ENCODE measurements at regions not wholly inside any gene's neighbourhood (a gene's known extent, or its start where the extent isn't known, plus 50 kb on each side); places are given as distances from the start of the nearest gene placed in this dataset.

DNA sequence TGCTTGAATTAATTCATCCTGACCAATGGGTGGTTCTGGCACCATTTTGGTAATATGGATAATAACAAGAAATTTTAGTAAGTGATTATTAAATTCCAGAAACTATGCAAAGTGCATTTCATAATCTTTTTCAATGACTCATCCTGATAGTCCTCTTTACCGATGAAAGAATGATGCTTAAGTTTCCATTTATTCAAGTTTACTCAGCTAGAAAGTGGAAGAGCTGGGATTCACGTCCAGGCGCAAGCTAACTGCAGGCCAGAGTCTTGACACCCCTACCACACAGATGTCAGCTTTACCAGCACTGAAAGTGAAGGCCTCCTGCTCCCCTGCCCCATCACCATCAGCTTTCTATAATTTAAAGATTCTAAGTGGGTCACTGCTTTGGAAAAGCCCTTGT, 493.5 kb upstream of the WWC1 start:
- Histone ChIP-seq H3K18ac (ENCODE audit: low read depth in 1 of 2, low read length in 2 of 2) (no peak overlapping the region), H3K4ac (ENCODE audit: low read depth in 1 of 2, low read length in 2 of 2) (no peak overlapping the region), H2BK15ac (ENCODE audit: low read depth, poor library complexity, severe bottlenecking) (no peak overlapping the region), H2AFZ (ENCODE audit: low read depth, low read length) (no peak overlapping the region), H3K4me1 (ENCODE audit: control insufficient read depth, insufficient read depth, low read depth, low read length) (peaks cover 3% of the 10 kb centered on the region), H3K4me3 (ENCODE audit: insufficient read depth in 1 of 2, low read depth in 1 of 2, low read length in 2 of 2) (no peak overlapping the region), H3K9ac (ENCODE audit: low read length) (no peak overlapping the region), H3K79me1 (replicated peaks; ENCODE audit: low read length, poor library complexity, severe bottlenecking) (peaks cover 17% of the 10 kb centered on the region), H4K91ac (ENCODE audit: low read length) (no peak overlapping the region), H2BK12ac (ENCODE audit: low read length in 2 of 2) (no peak overlapping the region), H3K27ac (ENCODE audit: low read length, poor library complexity, severe bottlenecking) (no peak overlapping the region), H3K23ac (ENCODE audit: low read length in 2 of 2) (no peak overlapping the region), H2AK5ac (ENCODE audit: low read length, severe bottlenecking) (no peak overlapping the region), H2BK5ac (ENCODE audit: low read depth, low read length, poor library complexity, severe bottlenecking) (no peak overlapping the region), H3K27me3 (ENCODE audit: control insufficient read depth in 1 of 2, insufficient read depth in 1 of 2, low read length in 2 of 2) (peaks cover 0 to 3% of the 10 kb centered on the region in 2 experiments), H3K9me3 (ENCODE audit: control insufficient read depth, low read length) (no peaks in the 10 kb centered on the region), H2BK120ac (ENCODE audit: low read depth, low read length) (no peak overlapping the region), H3K4me2 (ENCODE audit: low read length, poor library complexity, severe bottlenecking) (no peak overlapping the region), H3K36me3 (ENCODE audit: control insufficient read depth in 1 of 2, insufficient read depth in 2 of 2, low read depth in 1 of 2, low read length in 2 of 2) (peaks cover 0 to 2% of the 10 kb centered on the region in 2 experiments), H4K8ac (ENCODE audit: low read length) (no peak overlapping the region), H3K14ac (ENCODE audit: low read length in 2 of 2) (no peak overlapping the region)
- 81% methylated on average over 3 of the region's 3 CpGs for WGBS
- peak; percentile 14 for DNase-seq

GRCh38 chr5:167798448-167798847, 493.0 kb upstream of the WWC1 start:
- WGBS, result 58% methylated on average over 7 of the region's 7 CpGs
- H3K27ac ChIP-seq (ENCODE audit: low read length, poor library complexity, severe bottlenecking), result no peak overlapping the region
- peak overlapping the region; percentile 76 for H4K8ac ChIP-seq (ENCODE audit: low read length)
- peaks cover 0 to 2% of the 10 kb centered on the region in 2 experiments for H3K36me3 ChIP-seq (ENCODE audit: control insufficient read depth in 1 of 2, insufficient read depth in 2 of 2, low read depth in 1 of 2, low read length in 2 of 2)
- H2BK12ac ChIP-seq (ENCODE audit: low read length in 2 of 2), result no peak overlapping the region
- H3K18ac ChIP-seq (ENCODE audit: low read depth in 1 of 2, low read length in 2 of 2), result peak overlapping the region in 1 of 2 experiments; percentile 5
- H3K14ac ChIP-seq (ENCODE audit: low read length in 2 of 2), result no peak overlapping the region
- H3K4me2 ChIP-seq (ENCODE audit: low read length, poor library complexity, severe bottlenecking), result no peak overlapping the region
- H3K9ac ChIP-seq (ENCODE audit: low read length), result no peak overlapping the region
- peak overlapping the region; percentile 0 for H2AFZ ChIP-seq (ENCODE audit: low read depth, low read length)
- no peaks in the 10 kb centered on the region for H3K9me3 ChIP-seq (ENCODE audit: control insufficient read depth, low read length)
- no peak overlapping the region for H3K23ac ChIP-seq (ENCODE audit: low read length in 2 of 2)
- H3K4me1 ChIP-seq (ENCODE audit: control insufficient read depth, insufficient read depth, low read depth, low read length), result peaks cover 3% of the 10 kb centered on the region
- no peak overlapping the region for H3K4ac ChIP-seq (ENCODE audit: low read depth in 1 of 2, low read length in 2 of 2)
- H2BK15ac ChIP-seq (ENCODE audit: low read depth, poor library complexity, severe bottlenecking), result peak overlapping the region; percentile 15
- peaks cover 18% of the 10 kb centered on the region for H3K79me1 ChIP-seq (replicated peaks; ENCODE audit: low read length, poor library complexity, severe bottlenecking)
- peak overlapping the region; percentile 66 for H4K91ac ChIP-seq (ENCODE audit: low read length)
- peaks cover 0 to 3% of the 10 kb centered on the region in 2 experiments for H3K27me3 ChIP-seq (ENCODE audit: control insufficient read depth in 1 of 2, insufficient read depth in 1 of 2, low read length in 2 of 2)
- H2BK120ac ChIP-seq (ENCODE audit: low read depth, low read length), result no peak overlapping the region
- DNase-seq, result peak; percentile 53
- no peak overlapping the region for H2AK5ac ChIP-seq (ENCODE audit: low read length, severe bottlenecking)
- no peak overlapping the region for H3K4me3 ChIP-seq (ENCODE audit: insufficient read depth in 1 of 2, low read depth in 1 of 2, low read length in 2 of 2)
- H2BK5ac ChIP-seq (ENCODE audit: low read depth, low read length, poor library complexity, severe bottlenecking), result no peak overlapping the region

DNA sequence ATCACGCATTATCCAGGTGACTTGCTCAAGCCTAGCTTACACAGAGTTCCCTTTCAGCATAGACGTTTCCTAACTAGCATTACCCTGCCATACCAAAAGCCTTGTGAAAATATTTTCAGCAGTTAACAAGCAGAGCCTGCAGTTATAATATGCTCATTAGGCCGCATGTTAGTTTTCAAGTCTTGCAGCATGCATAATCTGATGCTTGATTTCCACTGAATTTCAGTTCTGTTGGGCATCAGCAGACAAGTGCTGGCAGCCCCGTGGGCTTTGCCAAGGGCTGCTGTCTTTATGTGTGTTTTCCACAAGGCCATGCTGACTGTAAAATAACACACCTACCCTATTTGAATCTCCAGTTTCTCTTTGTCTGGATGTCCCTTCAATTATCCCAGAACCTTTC, 491.0 kb upstream of the WWC1 start:
- Histone ChIP-seq H2BK12ac (ENCODE audit: low read length in 2 of 2) (no peak overlapping the region), H3K4me2 (ENCODE audit: low read length, poor library complexity, severe bottlenecking) (no peak overlapping the region), H2BK15ac (ENCODE audit: low read depth, poor library complexity, severe bottlenecking) (no peak overlapping the region), H2BK5ac (ENCODE audit: low read depth, low read length, poor library complexity, severe bottlenecking) (no peak overlapping the region), H3K4ac (ENCODE audit: low read depth in 1 of 2, low read length in 2 of 2) (no peak overlapping the region), H2BK120ac (ENCODE audit: low read depth, low read length) (no peak overlapping the region), H3K18ac (ENCODE audit: low read depth in 1 of 2, low read length in 2 of 2) (no peak overlapping the region), H4K91ac (ENCODE audit: low read length) (no peak overlapping the region), H2AK5ac (ENCODE audit: low read length, severe bottlenecking) (peak overlapping the region; percentile 53), H3K4me3 (ENCODE audit: insufficient read depth in 1 of 2, low read depth in 1 of 2, low read length in 2 of 2) (no peak overlapping the region), H3K9ac (ENCODE audit: low read length) (no peak overlapping the region), H3K9me3 (ENCODE audit: control insufficient read depth, low read length) (no peaks in the 10 kb centered on the region), H3K23ac (ENCODE audit: low read length in 2 of 2) (no peak overlapping the region), H3K79me1 (replicated peaks; ENCODE audit: low read length, poor library complexity, severe bottlenecking) (peaks cover 13% of the 10 kb centered on the region), H3K4me1 (ENCODE audit: control insufficient read depth, insufficient read depth, low read depth, low read length) (peaks cover 2% of the 10 kb centered on the region), H2AFZ (ENCODE audit: low read depth, low read length) (no peak overlapping the region), H3K27me3 (ENCODE audit: control insufficient read depth in 1 of 2, insufficient read depth in 1 of 2, low read length in 2 of 2) (peaks cover 0 to under 1% of the 10 kb centered on the region in 2 experiments), H3K27ac (ENCODE audit: low read length, poor library complexity, severe bottlenecking) (no peak overlapping the region), H3K14ac (ENCODE audit: low read length in 2 of 2) (no peak overlapping the region), H3K36me3 (ENCODE audit: control insufficient read depth in 1 of 2, insufficient read depth in 2 of 2, low read depth in 1 of 2, low read length in 2 of 2) (peaks cover 0 to 2% of the 10 kb centered on the region in 2 experiments), H4K8ac (ENCODE audit: low read length) (no peak overlapping the region)
- no peak for DNase-seq
- 91% methylated on average over 4 of the region's 4 CpGs for WGBS

GRCh38 chr5:167801999-167802398, 489.4 kb upstream of the WWC1 start:
- no peak overlapping the region for H2BK15ac ChIP-seq (ENCODE audit: low read depth, poor library complexity, severe bottlenecking)
- no peak overlapping the region for H3K4me2 ChIP-seq (ENCODE audit: low read length, poor library complexity, severe bottlenecking)
- no peaks in the 10 kb centered on the region for H3K9me3 ChIP-seq (ENCODE audit: control insufficient read depth, low read length)
- H3K4me3 ChIP-seq (ENCODE audit: insufficient read depth in 1 of 2, low read depth in 1 of 2, low read length in 2 of 2), result no peak overlapping the region
- no peak overlapping the region for H3K27ac ChIP-seq (ENCODE audit: low read length, poor library complexity, severe bottlenecking)
- no peak overlapping the region for H3K14ac ChIP-seq (ENCODE audit: low read length in 2 of 2)
- peaks cover 14% of the 10 kb centered on the region for H3K79me1 ChIP-seq (replicated peaks; ENCODE audit: low read length, poor library complexity, severe bottlenecking)
- 96% methylated on average over 2 of the region's 4 CpGs for WGBS
- no peak overlapping the region for H2BK5ac ChIP-seq (ENCODE audit: low read depth, low read length, poor library complexity, severe bottlenecking)
- no peak overlapping the region for H4K91ac ChIP-seq (ENCODE audit: low read length)
- no peak overlapping the region for H2AK5ac ChIP-seq (ENCODE audit: low read length, severe bottlenecking)
- H3K9ac ChIP-seq (ENCODE audit: low read length), result no peak overlapping the region
- no peak overlapping the region for H3K18ac ChIP-seq (ENCODE audit: low read depth in 1 of 2, low read length in 2 of 2)
- no peak overlapping the region for H3K23ac ChIP-seq (ENCODE audit: low read length in 2 of 2)
- peaks cover 2% of the 10 kb centered on the region for H3K4me1 ChIP-seq (ENCODE audit: control insufficient read depth, insufficient read depth, low read depth, low read length)
- H3K4ac ChIP-seq (ENCODE audit: low read depth in 1 of 2, low read length in 2 of 2), result no peak overlapping the region
- DNase-seq, result no peak
- H4K8ac ChIP-seq (ENCODE audit: low read length), result no peak overlapping the region
- H3K27me3 ChIP-seq (ENCODE audit: control insufficient read depth in 1 of 2, insufficient read depth in 1 of 2, low read length in 2 of 2), result no peaks in the 10 kb centered on the region
- no peak overlapping the region for H2AFZ ChIP-seq (ENCODE audit: low read depth, low read length)
- peaks cover 0 to 2% of the 10 kb centered on the region in 2 experiments for H3K36me3 ChIP-seq (ENCODE audit: control insufficient read depth in 1 of 2, insufficient read depth in 2 of 2, low read depth in 1 of 2, low read length in 2 of 2)
- no peak overlapping the region for H2BK12ac ChIP-seq (ENCODE audit: low read length in 2 of 2)
- H2BK120ac ChIP-seq (ENCODE audit: low read depth, low read length), result no peak overlapping the region
